Astrocyte of the spinal cord (primary cell): ENCODE measurements at regions not wholly inside any gene's neighbourhood (a gene's known extent, or its start where the extent isn't known, plus 50 kb on each side); places are given as distances from the start of the nearest gene placed in this dataset.

Experiments
- DNase-seq: peaks from one replicate; pipeline ENCODE4 v3.0.0; 2011; ENCODE audit warnings: low read depth, low spot score
- H3K4me3 ChIP-seq: 2 replicates; pipeline ENCODE4 v1.5.1; 2011; ENCODE audit warnings: low read depth, mild to moderate bottlenecking, low read length, moderate library complexity
- in situ Hi-C: cut with HindIII; loops from 2 replicates; pipeline ENCODE4 v1.10.0; 2017; ENCODE audit warnings: low sequenced_read_pairs
- TF ChIP-seq, protein P1 (sequence below): IDR thresholded peaks from 2 replicates; pipeline ENCODE4 v1.5.1; 2012; ENCODE audit warnings: low read depth, mild to moderate bottlenecking, low read length, inconsistent platforms

DNA sequence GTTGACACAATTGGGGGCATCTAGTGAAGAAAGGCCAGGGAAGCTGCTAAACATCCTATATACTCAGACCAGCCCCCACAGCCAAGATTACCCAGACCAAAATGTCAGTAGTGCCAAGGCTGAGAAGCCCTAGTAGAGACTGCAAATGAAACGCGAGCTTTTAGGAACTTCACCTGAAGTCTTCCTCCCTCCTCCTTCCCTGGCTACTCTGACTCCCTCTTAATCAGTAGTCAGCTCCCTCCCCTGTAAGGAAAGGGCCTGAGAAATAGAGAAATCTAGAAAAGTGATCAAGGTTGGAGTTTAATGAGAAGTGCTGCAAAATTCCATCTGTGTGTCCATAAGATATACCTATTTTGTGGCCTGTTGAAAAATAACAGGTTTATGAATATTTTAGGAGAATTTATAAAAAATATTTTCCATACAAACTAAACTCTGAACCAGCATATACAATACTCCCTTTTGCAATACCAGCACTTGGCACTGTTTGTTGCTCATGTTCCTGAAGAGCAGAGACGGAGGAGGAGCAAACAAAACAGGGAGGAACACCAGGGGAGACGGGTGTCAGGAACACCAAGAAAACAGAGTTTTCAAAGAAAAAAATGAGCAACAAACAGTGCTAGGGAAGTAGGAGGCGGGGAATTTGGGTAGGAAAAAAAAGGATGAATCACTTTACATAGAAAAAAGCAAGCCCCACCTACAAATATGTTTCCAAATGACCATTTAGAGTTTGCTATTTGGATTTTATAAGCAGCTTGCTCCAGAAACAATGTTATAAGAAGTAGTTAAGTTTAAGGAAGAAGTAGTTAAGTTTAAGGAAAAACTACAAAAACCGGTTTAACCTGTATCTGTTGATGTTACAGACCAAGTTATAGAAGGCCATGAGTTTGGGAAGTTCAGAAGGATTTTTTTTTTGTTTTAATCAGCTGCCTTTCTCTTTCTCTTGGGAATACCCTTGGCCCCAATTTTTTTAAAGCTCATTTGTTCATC lies 282.1 kb upstream of the GRIP1 start:
- H3K4me3 ChIP-seq, result no peak overlapping the region
- TF ChIP-seq, protein P1, sequence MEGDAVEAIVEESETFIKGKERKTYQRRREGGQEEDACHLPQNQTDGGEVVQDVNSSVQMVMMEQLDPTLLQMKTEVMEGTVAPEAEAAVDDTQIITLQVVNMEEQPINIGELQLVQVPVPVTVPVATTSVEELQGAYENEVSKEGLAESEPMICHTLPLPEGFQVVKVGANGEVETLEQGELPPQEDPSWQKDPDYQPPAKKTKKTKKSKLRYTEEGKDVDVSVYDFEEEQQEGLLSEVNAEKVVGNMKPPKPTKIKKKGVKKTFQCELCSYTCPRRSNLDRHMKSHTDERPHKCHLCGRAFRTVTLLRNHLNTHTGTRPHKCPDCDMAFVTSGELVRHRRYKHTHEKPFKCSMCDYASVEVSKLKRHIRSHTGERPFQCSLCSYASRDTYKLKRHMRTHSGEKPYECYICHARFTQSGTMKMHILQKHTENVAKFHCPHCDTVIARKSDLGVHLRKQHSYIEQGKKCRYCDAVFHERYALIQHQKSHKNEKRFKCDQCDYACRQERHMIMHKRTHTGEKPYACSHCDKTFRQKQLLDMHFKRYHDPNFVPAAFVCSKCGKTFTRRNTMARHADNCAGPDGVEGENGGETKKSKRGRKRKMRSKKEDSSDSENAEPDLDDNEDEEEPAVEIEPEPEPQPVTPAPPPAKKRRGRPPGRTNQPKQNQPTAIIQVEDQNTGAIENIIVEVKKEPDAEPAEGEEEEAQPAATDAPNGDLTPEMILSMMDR, result no peak
- in situ Hi-C loops, result no loop called here
- peak; percentile 5 for DNase-seq

- no peak overlapping the region for H3K4me3 ChIP-seq
- DNase-seq, result no peak
- TF ChIP-seq, protein P1, result no peak
- in situ Hi-C loops, result no loop called here
Measured at GRCh38 chr12:66962290-66962689, 283.4 kb upstream of the GRIP1 start.

DNA sequence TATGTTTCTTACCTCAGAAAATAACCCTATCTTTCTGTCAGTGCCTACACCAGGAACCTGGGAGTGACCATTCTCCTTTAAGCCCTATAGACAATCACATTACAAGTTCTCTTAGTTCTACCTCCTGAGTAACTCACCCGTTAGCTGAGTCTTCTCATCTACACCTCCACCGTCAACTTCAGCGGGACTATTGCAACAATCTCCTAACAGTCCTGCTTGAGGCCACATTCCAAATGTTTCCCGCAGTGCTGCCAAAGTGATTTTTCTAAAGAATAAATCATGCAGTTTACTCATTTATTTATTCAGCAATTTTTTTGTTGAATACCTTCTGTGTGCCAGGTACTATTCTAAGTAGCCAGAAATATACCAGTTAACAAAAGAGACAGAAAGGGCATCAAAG lies 285.0 kb upstream of the GRIP1 start:
- no peak for DNase-seq
- in situ Hi-C loops, result no loop called here
- TF ChIP-seq, protein P1, result no peak

DNA sequence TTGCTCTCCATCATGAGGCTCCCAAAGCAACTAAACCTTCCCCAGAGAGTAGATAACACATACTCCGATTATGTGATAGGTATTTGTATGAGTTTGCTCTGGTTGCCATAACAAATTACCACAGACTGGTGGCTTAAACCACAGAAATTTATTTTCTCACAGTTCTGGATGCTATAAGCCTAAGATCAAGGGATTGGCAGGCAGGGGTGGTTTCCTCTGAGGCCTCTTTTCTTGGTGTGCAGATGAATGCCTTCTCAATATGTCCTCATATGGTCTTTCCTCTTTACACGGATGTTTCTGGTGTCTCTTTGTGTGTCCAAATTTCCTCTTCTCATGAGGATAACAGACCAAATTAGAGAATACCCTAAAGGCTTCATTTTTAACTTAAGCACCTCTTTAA lies 285.8 kb upstream of the GRIP1 start:
- TF ChIP-seq, protein P1, result no peak
- in situ Hi-C loops, result no loop called here
- peak; percentile 78 for DNase-seq
- H3K4me3 ChIP-seq, result no peak overlapping the region

More for the DNA sequence above, 285.0 kb upstream of the GRIP1 start:
- no peak overlapping the region for H3K4me3 ChIP-seq

- H3K4me3 ChIP-seq, result no peak overlapping the region
- peak; percentile 1 for DNase-seq
- TF ChIP-seq, protein P1, result no peak
- in situ Hi-C loops, result no loop called here
Measured at GRCh38 chr12:66965621-66966020, 286.7 kb upstream of the GRIP1 start.

- in situ Hi-C loops, result no loop called here
Measured at GRCh38 chr12:66971816-66972215, 292.9 kb upstream of the GRIP1 start.

More at GRCh38 chr12:66971816-66972215, 292.9 kb upstream of the GRIP1 start:
- TF ChIP-seq, protein P1, result no peak
- DNase-seq, result no peak
- no peak overlapping the region for H3K4me3 ChIP-seq
